Nephron (organoid): ENCODE measurements at regions not wholly inside any gene's neighbourhood (a gene's known extent, or its start where the extent isn't known, plus 50 kb on each side); places are given as distances from the start of the nearest gene placed in this dataset.

ENCODE experiments used
- H3K27ac Mint-ChIP-seq, 3 experiments: 2 replicates each; pipeline ENCODE4 v1.8.0; 2020; ENCODE audit warnings: mixed read lengths in 3 of 3, mild to moderate bottlenecking in 2 of 3, moderate library complexity in 1 of 3
- H3K27me3 Mint-ChIP-seq: 2 replicates; pipeline ENCODE4 v1.8.0; 2021; ENCODE audit warnings: low read depth, mild to moderate bottlenecking, moderate library complexity, mixed read lengths
- H3K36me3 Mint-ChIP-seq: 2 replicates; pipeline ENCODE4 v1.8.0; 2020; ENCODE audit warnings: low read depth, mixed read lengths
- H3K4me1 Mint-ChIP-seq: 2 replicates; pipeline ENCODE4 v1.8.0; 2020; ENCODE audit warnings: mixed read lengths
- H3K4me3 Mint-ChIP-seq, 3 experiments: 2 replicates each; pipeline ENCODE4 v1.8.0; 2020; ENCODE audit warnings: mild to moderate bottlenecking in 3 of 3, mixed read lengths in 3 of 3, moderate library complexity in 2 of 3
- H3K9me3 Mint-ChIP-seq: 2 replicates; pipeline ENCODE4 v1.8.0; 2020; ENCODE audit warnings: mixed read lengths
- TF ChIP-seq, protein P1 (sequence below), 3 experiments: fragments of 200-600 bp; sonication (generic); IDR thresholded peaks; one replicate each; pipeline ENCODE4 v1.5.0; 2021; ENCODE audit warnings: antibody characterized with exemption in 3 of 3; ENCODE audit not compliant: unreplicated experiment in 3 of 3

- H3K4me3 Mint-ChIP-seq = no peak overlapping the region
- H3K27ac Mint-ChIP-seq = no peak overlapping the region
- no peaks in the 10 kb centered on the region for H3K36me3 Mint-ChIP-seq
- H3K9me3 Mint-ChIP-seq = peaks cover 5% of the 10 kb centered on the region
- TF ChIP-seq, protein P1, sequence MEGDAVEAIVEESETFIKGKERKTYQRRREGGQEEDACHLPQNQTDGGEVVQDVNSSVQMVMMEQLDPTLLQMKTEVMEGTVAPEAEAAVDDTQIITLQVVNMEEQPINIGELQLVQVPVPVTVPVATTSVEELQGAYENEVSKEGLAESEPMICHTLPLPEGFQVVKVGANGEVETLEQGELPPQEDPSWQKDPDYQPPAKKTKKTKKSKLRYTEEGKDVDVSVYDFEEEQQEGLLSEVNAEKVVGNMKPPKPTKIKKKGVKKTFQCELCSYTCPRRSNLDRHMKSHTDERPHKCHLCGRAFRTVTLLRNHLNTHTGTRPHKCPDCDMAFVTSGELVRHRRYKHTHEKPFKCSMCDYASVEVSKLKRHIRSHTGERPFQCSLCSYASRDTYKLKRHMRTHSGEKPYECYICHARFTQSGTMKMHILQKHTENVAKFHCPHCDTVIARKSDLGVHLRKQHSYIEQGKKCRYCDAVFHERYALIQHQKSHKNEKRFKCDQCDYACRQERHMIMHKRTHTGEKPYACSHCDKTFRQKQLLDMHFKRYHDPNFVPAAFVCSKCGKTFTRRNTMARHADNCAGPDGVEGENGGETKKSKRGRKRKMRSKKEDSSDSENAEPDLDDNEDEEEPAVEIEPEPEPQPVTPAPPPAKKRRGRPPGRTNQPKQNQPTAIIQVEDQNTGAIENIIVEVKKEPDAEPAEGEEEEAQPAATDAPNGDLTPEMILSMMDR (IDR thresholded peaks at IDR 0.05; ENCODE audit: unreplicated experiment in 3 of 3) = no peak
- peaks cover 4% of the 10 kb centered on the region for H3K27me3 Mint-ChIP-seq
- no peaks in the 10 kb centered on the region for H3K4me1 Mint-ChIP-seq
These were observed 115.3 kb downstream of the ADSS2 start for GRCh38 chr1:244336232-244336899.

- TF ChIP-seq, protein P1 (IDR thresholded peaks at IDR 0.05; ENCODE audit: unreplicated experiment in 3 of 3) = no peak
- H3K27me3 Mint-ChIP-seq = peaks cover 7% of the 10 kb centered on the region
- H3K27ac Mint-ChIP-seq = no peak overlapping the region
- no peaks in the 10 kb centered on the region for H3K4me1 Mint-ChIP-seq
- peaks cover 5% of the 10 kb centered on the region for H3K9me3 Mint-ChIP-seq
- H3K4me3 Mint-ChIP-seq = no peak overlapping the region
- H3K36me3 Mint-ChIP-seq = no peaks in the 10 kb centered on the region
These were observed 113.9 kb downstream of the ADSS2 start for GRCh38 chr1:244337839-244338238.

DNA sequence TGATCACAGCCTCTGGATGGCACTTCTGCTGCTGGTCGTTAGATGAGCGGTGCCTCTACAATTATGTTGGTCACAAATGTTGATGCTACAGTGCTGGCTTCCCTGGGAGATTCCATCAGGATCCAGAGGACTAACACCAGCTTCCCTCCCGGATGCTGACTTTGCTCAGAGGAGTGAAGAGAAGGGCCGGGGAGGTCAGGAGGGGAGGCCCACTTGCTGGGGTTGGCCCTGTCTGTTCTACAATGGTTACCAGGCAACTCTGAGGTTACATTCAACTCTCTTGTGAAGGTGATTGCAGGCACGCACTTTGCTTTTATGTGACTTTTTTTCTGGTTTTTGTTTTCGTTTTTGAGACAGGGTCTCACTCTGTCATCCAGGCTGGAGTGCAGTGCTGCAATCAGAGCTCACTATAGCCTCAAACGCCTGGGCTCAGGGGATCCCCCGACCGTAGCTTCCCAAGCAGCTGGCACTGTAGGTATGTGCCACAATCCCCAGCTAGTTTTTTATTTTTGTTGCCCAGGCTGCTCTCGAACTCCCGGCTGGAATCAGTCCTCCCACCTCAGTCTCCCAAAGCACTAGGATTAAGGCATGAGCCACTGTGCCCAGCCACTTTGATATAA lies 112.5 kb downstream of the ADSS2 start:
- Mint-ChIP-seq H3K27me3 (peaks cover 7% of the 10 kb centered on the region), H3K9me3 (no peaks in the 10 kb centered on the region), H3K4me1 (no peaks in the 10 kb centered on the region), H3K4me3 (no peak overlapping the region), H3K36me3 (no peaks in the 10 kb centered on the region), H3K27ac (no peak overlapping the region)
- TF ChIP-seq, protein P1 (IDR thresholded peaks at IDR 0.05; ENCODE audit: unreplicated experiment in 3 of 3) = no peak

GRCh38 chr1:244339776-244340175 lies 111.9 kb downstream of the ADSS2 start:
- H3K4me1 Mint-ChIP-seq = no peaks in the 10 kb centered on the region
- peaks cover 7% of the 10 kb centered on the region for H3K27me3 Mint-ChIP-seq
- H3K9me3 Mint-ChIP-seq = no peaks in the 10 kb centered on the region
- no peak overlapping the region for H3K27ac Mint-ChIP-seq
- H3K36me3 Mint-ChIP-seq = no peaks in the 10 kb centered on the region
- no peak overlapping the region for H3K4me3 Mint-ChIP-seq
- TF ChIP-seq, protein P1 (IDR thresholded peaks at IDR 0.05; ENCODE audit: unreplicated experiment in 3 of 3) = no peak

DNA sequence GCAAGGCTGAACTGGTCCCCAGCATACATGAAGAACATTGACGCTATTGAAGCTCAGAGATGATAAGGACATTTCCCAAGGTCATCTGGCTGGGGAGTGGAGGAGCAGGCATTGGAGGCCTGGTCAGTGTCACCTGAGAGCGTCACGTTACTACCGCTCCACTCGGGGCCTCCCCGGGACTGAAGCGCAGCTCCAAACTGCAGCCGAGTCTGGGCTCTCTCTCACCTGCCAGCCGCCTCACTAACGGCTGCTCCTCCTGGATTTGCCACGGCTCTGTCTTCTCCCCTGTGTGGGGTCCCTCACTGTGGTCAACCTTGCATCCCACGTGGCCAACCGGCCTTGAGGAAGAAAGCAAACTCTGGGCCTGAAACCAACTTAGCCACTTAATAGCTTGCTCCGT lies 111.3 kb downstream of the ADSS2 start:
- Mint-ChIP-seq H3K36me3 (no peaks in the 10 kb centered on the region), H3K27ac (no peak overlapping the region), H3K4me3 (no peak overlapping the region), H3K27me3 (peaks cover 7% of the 10 kb centered on the region), H3K9me3 (no peaks in the 10 kb centered on the region), H3K4me1 (no peaks in the 10 kb centered on the region)
- TF ChIP-seq, protein P1 (IDR thresholded peaks at IDR 0.05; ENCODE audit: unreplicated experiment in 3 of 3) = no peak
